ENCODE measurements at regions not wholly inside any gene's neighbourhood (a gene's known extent, or its start where the extent isn't known, plus 50 kb on each side); places are given as distances from the start of the nearest gene placed in this dataset.

DNA sequence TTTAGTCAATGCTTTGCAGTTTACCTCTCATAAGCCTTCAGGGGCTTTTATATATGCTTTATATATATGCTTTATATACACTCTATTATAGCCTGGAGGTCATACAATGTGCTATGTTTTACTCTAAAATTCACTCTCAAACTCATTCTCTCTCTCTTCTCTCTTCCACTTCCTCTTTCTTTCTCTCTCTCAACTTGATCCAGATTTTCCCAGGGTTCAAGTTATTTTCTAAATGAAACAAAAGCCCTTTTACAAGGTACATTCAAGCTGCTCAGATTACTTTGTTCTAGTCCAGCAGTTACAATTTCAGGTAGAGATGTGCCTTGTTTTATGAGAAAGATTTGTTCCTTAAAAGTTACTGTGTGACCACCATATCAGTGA, 79.6 kb upstream of the ACP3 start:
- no peak overlapping the region for H3K4me2 ChIP-seq (ENCODE audit: low read length, poor library complexity, severe bottlenecking)
- H3K4me1 ChIP-seq (ENCODE audit: control insufficient read depth, insufficient read depth, low read depth, low read length): no peaks in the 10 kb centered on the region
- DNase-seq: no peak
- no peak overlapping the region for H3K27ac ChIP-seq (ENCODE audit: low read length, poor library complexity, severe bottlenecking)
- no peaks in the 10 kb centered on the region for H3K36me3 ChIP-seq (ENCODE audit: control insufficient read depth in 1 of 2, insufficient read depth in 2 of 2, low read depth in 1 of 2, low read length in 2 of 2)
- H2BK5ac ChIP-seq (ENCODE audit: low read depth, low read length, poor library complexity, severe bottlenecking): no peak overlapping the region
- H2BK12ac ChIP-seq (ENCODE audit: low read length in 2 of 2): no peak overlapping the region
- H2AFZ ChIP-seq (ENCODE audit: low read depth, low read length): no peak overlapping the region
- no peak overlapping the region for H4K8ac ChIP-seq (ENCODE audit: low read length)
- H3K9ac ChIP-seq (ENCODE audit: low read length): no peak overlapping the region
- no peak overlapping the region for H3K23ac ChIP-seq (ENCODE audit: low read length in 2 of 2)
- H2AK5ac ChIP-seq (ENCODE audit: low read length, severe bottlenecking): no peak overlapping the region
- H3K14ac ChIP-seq (ENCODE audit: low read length in 2 of 2): no peak overlapping the region
- peaks cover 8 to 28% of the 10 kb centered on the region in 2 experiments for H3K27me3 ChIP-seq (ENCODE audit: control insufficient read depth in 1 of 2, insufficient read depth in 1 of 2, low read length in 2 of 2)
- no peaks in the 10 kb centered on the region for H3K79me1 ChIP-seq (replicated peaks; ENCODE audit: low read length, poor library complexity, severe bottlenecking)
- no peak overlapping the region for H3K4ac ChIP-seq (ENCODE audit: low read depth in 1 of 2, low read length in 2 of 2)
- H2BK120ac ChIP-seq (ENCODE audit: low read depth, low read length): no peak overlapping the region
- H3K4me3 ChIP-seq (ENCODE audit: insufficient read depth in 1 of 2, low read depth in 1 of 2, low read length in 2 of 2): no peak overlapping the region
- no peak overlapping the region for H4K91ac ChIP-seq (ENCODE audit: low read length)
- H3K9me3 ChIP-seq (ENCODE audit: control insufficient read depth, low read length): peaks cover 5% of the 10 kb centered on the region
- no peak overlapping the region for H2BK15ac ChIP-seq (ENCODE audit: low read depth, poor library complexity, severe bottlenecking)
- H3K18ac ChIP-seq (ENCODE audit: low read depth in 1 of 2, low read length in 2 of 2): no peak overlapping the region

- Histone ChIP-seq H3K18ac (ENCODE audit: low read depth in 1 of 2, low read length in 2 of 2) (no peak overlapping the region), H2AK5ac (ENCODE audit: low read length, severe bottlenecking) (no peak overlapping the region), H3K79me1 (replicated peaks; ENCODE audit: low read length, poor library complexity, severe bottlenecking) (no peaks in the 10 kb centered on the region), H4K91ac (ENCODE audit: low read length) (no peak overlapping the region), H3K4me2 (ENCODE audit: low read length, poor library complexity, severe bottlenecking) (no peak overlapping the region), H3K36me3 (ENCODE audit: control insufficient read depth in 1 of 2, insufficient read depth in 2 of 2, low read depth in 1 of 2, low read length in 2 of 2) (no peaks in the 10 kb centered on the region), H3K23ac (ENCODE audit: low read length in 2 of 2) (no peak overlapping the region), H3K9me3 (ENCODE audit: control insufficient read depth, low read length) (peaks cover 5% of the 10 kb centered on the region), H2BK5ac (ENCODE audit: low read depth, low read length, poor library complexity, severe bottlenecking) (no peak overlapping the region), H3K27ac (ENCODE audit: low read length, poor library complexity, severe bottlenecking) (no peak overlapping the region), H3K4me3 (ENCODE audit: insufficient read depth in 1 of 2, low read depth in 1 of 2, low read length in 2 of 2) (no peak overlapping the region), H2BK120ac (ENCODE audit: low read depth, low read length) (no peak overlapping the region), H2BK15ac (ENCODE audit: low read depth, poor library complexity, severe bottlenecking) (no peak overlapping the region), H3K27me3 (ENCODE audit: control insufficient read depth in 1 of 2, insufficient read depth in 1 of 2, low read length in 2 of 2) (peaks cover 8 to 33% of the 10 kb centered on the region in 2 experiments), H3K4ac (ENCODE audit: low read depth in 1 of 2, low read length in 2 of 2) (no peak overlapping the region), H3K9ac (ENCODE audit: low read length) (no peak overlapping the region), H2AFZ (ENCODE audit: low read depth, low read length) (no peak overlapping the region), H3K14ac (ENCODE audit: low read length in 2 of 2) (no peak overlapping the region), H2BK12ac (ENCODE audit: low read length in 2 of 2) (no peak overlapping the region), H3K4me1 (ENCODE audit: control insufficient read depth, insufficient read depth, low read depth, low read length) (no peaks in the 10 kb centered on the region), H4K8ac (ENCODE audit: low read length) (no peak overlapping the region)
- no peak for DNase-seq
Measured at GRCh38 chr3:132239587-132239986, 77.6 kb upstream of the ACP3 start.

- Histone ChIP-seq H3K9ac (ENCODE audit: low read length) (no peak overlapping the region), H3K23ac (ENCODE audit: low read length in 2 of 2) (no peak overlapping the region), H2BK12ac (ENCODE audit: low read length in 2 of 2) (no peak overlapping the region), H3K4me1 (ENCODE audit: control insufficient read depth, insufficient read depth, low read depth, low read length) (no peaks in the 10 kb centered on the region), H2BK5ac (ENCODE audit: low read depth, low read length, poor library complexity, severe bottlenecking) (no peak overlapping the region), H3K18ac (ENCODE audit: low read depth in 1 of 2, low read length in 2 of 2) (no peak overlapping the region), H3K4ac (ENCODE audit: low read depth in 1 of 2, low read length in 2 of 2) (no peak overlapping the region), H3K79me1 (replicated peaks; ENCODE audit: low read length, poor library complexity, severe bottlenecking) (no peaks in the 10 kb centered on the region), H3K4me2 (ENCODE audit: low read length, poor library complexity, severe bottlenecking) (no peak overlapping the region), H2BK15ac (ENCODE audit: low read depth, poor library complexity, severe bottlenecking) (no peak overlapping the region), H3K4me3 (ENCODE audit: insufficient read depth in 1 of 2, low read depth in 1 of 2, low read length in 2 of 2) (no peak overlapping the region), H2BK120ac (ENCODE audit: low read depth, low read length) (no peak overlapping the region), H3K27me3 (ENCODE audit: control insufficient read depth in 1 of 2, insufficient read depth in 1 of 2, low read length in 2 of 2) (peaks cover 16 to 47% of the 10 kb centered on the region in 2 experiments), H3K14ac (ENCODE audit: low read length in 2 of 2) (no peak overlapping the region), H2AK5ac (ENCODE audit: low read length, severe bottlenecking) (no peak overlapping the region), H3K9me3 (ENCODE audit: control insufficient read depth, low read length) (peaks cover 5% of the 10 kb centered on the region), H2AFZ (ENCODE audit: low read depth, low read length) (no peak overlapping the region), H4K91ac (ENCODE audit: low read length) (no peak overlapping the region), H3K27ac (ENCODE audit: low read length, poor library complexity, severe bottlenecking) (no peak overlapping the region), H4K8ac (ENCODE audit: low read length) (no peak overlapping the region), H3K36me3 (ENCODE audit: control insufficient read depth in 1 of 2, insufficient read depth in 2 of 2, low read depth in 1 of 2, low read length in 2 of 2) (no peaks in the 10 kb centered on the region)
- WGBS: 79% methylated on average over 2 of the region's 3 CpGs
- DNase-seq: no peak
Measured at GRCh38 chr3:132241776-132242514, 75.3 kb upstream of the ACP3 start.

DNA sequence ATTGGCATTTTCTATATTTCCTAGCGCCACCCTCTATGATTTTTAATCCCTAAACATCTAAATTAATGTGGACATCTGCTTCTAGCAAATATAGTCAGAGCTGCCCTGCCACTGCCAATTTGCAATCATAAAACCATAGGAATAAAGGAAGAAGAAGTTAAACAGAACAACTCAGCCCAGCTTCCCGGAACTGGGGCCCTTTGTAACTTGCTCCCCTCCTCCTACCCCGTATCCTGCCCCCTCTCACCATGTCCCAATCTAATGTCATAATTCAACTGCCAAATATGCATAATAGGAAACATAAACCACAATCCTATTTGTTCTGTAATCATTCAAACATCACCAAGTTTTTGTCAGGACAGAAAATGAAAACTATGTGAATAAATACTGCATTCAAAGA, 74.4 kb upstream of the ACP3 start:
- no peak overlapping the region for H2AFZ ChIP-seq (ENCODE audit: low read depth, low read length)
- WGBS: 81% methylated on average over 3 of the region's 3 CpGs
- H3K4me1 ChIP-seq (ENCODE audit: control insufficient read depth, insufficient read depth, low read depth, low read length): no peaks in the 10 kb centered on the region
- H3K14ac ChIP-seq (ENCODE audit: low read length in 2 of 2): no peak overlapping the region
- no peak for DNase-seq
- H3K9ac ChIP-seq (ENCODE audit: low read length): no peak overlapping the region
- H3K4me3 ChIP-seq (ENCODE audit: insufficient read depth in 1 of 2, low read depth in 1 of 2, low read length in 2 of 2): no peak overlapping the region
- H2AK5ac ChIP-seq (ENCODE audit: low read length, severe bottlenecking): no peak overlapping the region
- no peak overlapping the region for H3K4ac ChIP-seq (ENCODE audit: low read depth in 1 of 2, low read length in 2 of 2)
- H3K27me3 ChIP-seq (ENCODE audit: control insufficient read depth in 1 of 2, insufficient read depth in 1 of 2, low read length in 2 of 2): peaks cover 13 to 47% of the 10 kb centered on the region in 2 experiments
- H3K79me1 ChIP-seq (replicated peaks; ENCODE audit: low read length, poor library complexity, severe bottlenecking): no peaks in the 10 kb centered on the region
- no peak overlapping the region for H3K18ac ChIP-seq (ENCODE audit: low read depth in 1 of 2, low read length in 2 of 2)
- H2BK5ac ChIP-seq (ENCODE audit: low read depth, low read length, poor library complexity, severe bottlenecking): no peak overlapping the region
- H3K27ac ChIP-seq (ENCODE audit: low read length, poor library complexity, severe bottlenecking): no peak overlapping the region
- no peak overlapping the region for H2BK15ac ChIP-seq (ENCODE audit: low read depth, poor library complexity, severe bottlenecking)
- no peak overlapping the region for H3K23ac ChIP-seq (ENCODE audit: low read length in 2 of 2)
- H3K9me3 ChIP-seq (ENCODE audit: control insufficient read depth, low read length): peaks cover 5% of the 10 kb centered on the region
- no peak overlapping the region for H4K91ac ChIP-seq (ENCODE audit: low read length)
- H3K4me2 ChIP-seq (ENCODE audit: low read length, poor library complexity, severe bottlenecking): no peak overlapping the region
- no peaks in the 10 kb centered on the region for H3K36me3 ChIP-seq (ENCODE audit: control insufficient read depth in 1 of 2, insufficient read depth in 2 of 2, low read depth in 1 of 2, low read length in 2 of 2)
- H4K8ac ChIP-seq (ENCODE audit: low read length): no peak overlapping the region
- no peak overlapping the region for H2BK12ac ChIP-seq (ENCODE audit: low read length in 2 of 2)
- no peak overlapping the region for H2BK120ac ChIP-seq (ENCODE audit: low read depth, low read length)
